ENCODE measurements at regions not wholly inside any gene's neighbourhood (a gene's known extent, or its start where the extent isn't known, plus 50 kb on each side); places are given as distances from the start of the nearest gene placed in this dataset.

GRCh38 chr3:24646790-24647189, 152.1 kb upstream of the THRB start:
- DNase-seq, result no peak

GRCh38 chr3:24648063-24648462, 153.4 kb upstream of the THRB start:
- DNase-seq, result no peak

GRCh38 chr3:24650839-24651238, 156.2 kb upstream of the THRB start:
- no peak for DNase-seq

GRCh38 chr3:24657870-24658510, 163.3 kb upstream of the THRB start:
- no peak for DNase-seq

GRCh38 chr3:24661175-24661584, 166.5 kb upstream of the THRB start:
- DNase-seq, result no peak

GRCh38 chr3:24662449-24663345, 168.0 kb upstream of the THRB start:
- DNase-seq, result no peak

- DNase-seq, result no peak
These were observed 168.8 kb upstream of the THRB start for GRCh38 chr3:24663406-24663805.

GRCh38 chr3:24668039-24668438, 173.4 kb upstream of the THRB start:
- DNase-seq, result no peak

- no peak for DNase-seq
These were observed 176.2 kb upstream of the THRB start for GRCh38 chr3:24670871-24671270.

GRCh38 chr3:24673596-24673995, 178.9 kb upstream of the THRB start:
- DNase-seq, result no peak

- no peak for DNase-seq
These were observed 179.6 kb upstream of the THRB start for GRCh38 chr3:24674261-24674660.

- DNase-seq, result no peak
These were observed 183.4 kb upstream of the THRB start for GRCh38 chr3:24678021-24678420.

- DNase-seq, result no peak
These were observed 183.8 kb upstream of the THRB start for GRCh38 chr3:24678421-24678865.

GRCh38 chr3:24679429-24679828, 184.8 kb upstream of the THRB start:
- DNase-seq, result no peak

GRCh38 chr3:24680214-24680967, 185.7 kb upstream of the THRB start:
- peak; percentile 33 for DNase-seq

GRCh38 chr3:24682141-24682547, 187.5 kb upstream of the THRB start:
- DNase-seq, result no peak

GRCh38 chr3:24683090-24683489, 188.4 kb upstream of the THRB start:
- no peak for DNase-seq

- no peak for DNase-seq
These were observed 189.2 kb upstream of the THRB start for GRCh38 chr3:24683633-24684384.

GRCh38 chr3:24684506-24685023, 189.9 kb upstream of the THRB start:
- DNase-seq, result no peak

- no peak for DNase-seq
These were observed 192.2 kb upstream of the THRB start for GRCh38 chr3:24686808-24687207.

- DNase-seq, result no peak
These were observed 193.0 kb upstream of the THRB start for GRCh38 chr3:24687671-24688070.

- DNase-seq, result no peak
These were observed 193.9 kb upstream of the THRB start for GRCh38 chr3:24688446-24689148.

Measured in CD4-positive, alpha-beta T cell treated with Interleukin-12 subunit alpha and Interleukin-12 subunit beta, for 1 hour (primary cell).